Subcutaneous abdominal adipose tissue (tissue), 5 donors: ENCODE measurements at regions not wholly inside any gene's neighbourhood (a gene's known extent, or its start where the extent isn't known, plus 50 kb on each side); places are given as distances from the start of the nearest gene placed in this dataset.

Experiments used
- H3K27ac ChIP-seq: one replicate; pipeline ENCODE4 v1.7.0; 2013; ENCODE audit warnings: low read depth, mild to moderate bottlenecking, inconsistent platforms, low read length, moderate library complexity
- H3K27me3 ChIP-seq, 5 donors: one replicate each; pipeline ENCODE4 v1.7.0; 2013; ENCODE audit warnings: low read length in 5 of 5, inconsistent platforms in 1 of 5; ENCODE audit not compliant: control insufficient read depth in 5 of 5, insufficient read depth in 4 of 5
- H3K36me3 ChIP-seq, 5 donors: one replicate each; pipeline ENCODE4 v1.7.0; 2013; ENCODE audit warnings: low read length in 5 of 5; ENCODE audit not compliant: control insufficient read depth in 5 of 5, insufficient read depth in 5 of 5
- H3K4me1 ChIP-seq, 5 donors: one replicate each; pipeline ENCODE4 v1.7.0; 2013; ENCODE audit warnings: low read length in 5 of 5, mild to moderate bottlenecking in 3 of 5, moderate library complexity in 1 of 5; ENCODE audit not compliant: control insufficient read depth in 5 of 5, insufficient read depth in 5 of 5
- H3K4me3 ChIP-seq, 5 donors: one replicate each; pipeline ENCODE4 v1.7.0; 2013; ENCODE audit warnings: low read length in 5 of 5, low read depth in 1 of 5
- H3K9ac ChIP-seq, 5 donors: one replicate each; pipeline ENCODE4 v1.7.0; 2013; ENCODE audit warnings: low read length in 5 of 5, mild to moderate bottlenecking in 4 of 5, moderate library complexity in 3 of 5
- H3K9me3 ChIP-seq, 5 donors: one replicate each; pipeline ENCODE4 v1.7.0; 2013; ENCODE audit warnings: low read length in 5 of 5; ENCODE audit not compliant: control insufficient read depth in 5 of 5
- donor health status: healthy.
- donor health status: healthy.
- donor health status: healthy.
- donor health status: healthy.
- donor health status: healthy.

- no peaks in the 10 kb centered on the region for H3K36me3 ChIP-seq
- no peak overlapping the region for H3K9ac ChIP-seq
- no peaks in the 10 kb centered on the region for H3K27me3 ChIP-seq
- H3K9me3 ChIP-seq = peaks cover 0 to 2% (median 0%) of the 10 kb centered on the region in 5 donors
- no peak overlapping the region for H3K4me3 ChIP-seq
- peaks cover 0 to 4% (median 0%) of the 10 kb centered on the region in 5 donors for H3K4me1 ChIP-seq
- no peak overlapping the region for H3K27ac ChIP-seq
Observed at GRCh38 chr6:22383016-22383415, 86.2 kb upstream of the PRL start.

- Histone ChIP-seq H3K4me1 (no peaks in the 10 kb centered on the region), H3K9me3 (peaks cover 0 to 3% (median 0%) of the 10 kb centered on the region in 5 donors), H3K9ac (no peak overlapping the region), H3K4me3 (no peak overlapping the region), H3K27me3 (no peaks in the 10 kb centered on the region), H3K36me3 (no peaks in the 10 kb centered on the region), H3K27ac (no peak overlapping the region)
Observed at GRCh38 chr6:22392711-22393110, 95.9 kb upstream of the PRL start.

- H3K9ac ChIP-seq = no peak overlapping the region
- no peaks in the 10 kb centered on the region for H3K9me3 ChIP-seq
- H3K4me1 ChIP-seq = no peaks in the 10 kb centered on the region
- no peak overlapping the region for H3K4me3 ChIP-seq
- no peaks in the 10 kb centered on the region for H3K36me3 ChIP-seq
- H3K27ac ChIP-seq = no peak overlapping the region
- H3K27me3 ChIP-seq = no peaks in the 10 kb centered on the region
Observed at GRCh38 chr6:22394691-22395090, 97.9 kb upstream of the PRL start.

- no peak overlapping the region for H3K9ac ChIP-seq
- no peaks in the 10 kb centered on the region for H3K4me1 ChIP-seq
- no peaks in the 10 kb centered on the region for H3K9me3 ChIP-seq
Observed at GRCh38 chr6:22399693-22400092, 102.9 kb upstream of the PRL start.

GRCh38 chr6:22401206-22401605 lies 104.4 kb upstream of the PRL start:
- Histone ChIP-seq H3K4me1 (no peaks in the 10 kb centered on the region), H3K9me3 (no peaks in the 10 kb centered on the region), H3K4me3 (no peak overlapping the region), H3K27me3 (no peaks in the 10 kb centered on the region), H3K36me3 (no peaks in the 10 kb centered on the region), H3K27ac (no peak overlapping the region), H3K9ac (no peak overlapping the region)

More at GRCh38 chr6:22399693-22400092, 102.9 kb upstream of the PRL start:
- Histone ChIP-seq H3K27me3 (no peaks in the 10 kb centered on the region), H3K36me3 (no peaks in the 10 kb centered on the region), H3K4me3 (no peak overlapping the region), H3K27ac (no peak overlapping the region)

GRCh38 chr6:22401932-22402331 lies 105.1 kb upstream of the PRL start:
- Histone ChIP-seq H3K9me3 (no peaks in the 10 kb centered on the region), H3K36me3 (no peaks in the 10 kb centered on the region), H3K27me3 (no peaks in the 10 kb centered on the region), H3K9ac (no peak overlapping the region), H3K4me1 (no peaks in the 10 kb centered on the region), H3K27ac (no peak overlapping the region), H3K4me3 (no peak overlapping the region)

GRCh38 chr6:22409486-22409885 lies 112.7 kb upstream of the PRL start:
- no peaks in the 10 kb centered on the region for H3K9me3 ChIP-seq
- H3K27me3 ChIP-seq = no peaks in the 10 kb centered on the region
- H3K36me3 ChIP-seq = no peaks in the 10 kb centered on the region
- H3K27ac ChIP-seq = no peak overlapping the region
- no peak overlapping the region for H3K4me3 ChIP-seq
- no peak overlapping the region for H3K9ac ChIP-seq
- H3K4me1 ChIP-seq = peaks cover 0 to 4% (median 0%) of the 10 kb centered on the region in 5 donors

GRCh38 chr6:22411376-22412105 lies 114.7 kb upstream of the PRL start:
- Histone ChIP-seq H3K4me3 (no peak overlapping the region), H3K27me3 (no peaks in the 10 kb centered on the region), H3K9ac (no peak overlapping the region), H3K4me1 (peaks cover 0 to 6% (median 0%) of the 10 kb centered on the region in 5 donors), H3K27ac (peak overlapping the region; percentile 27), H3K36me3 (no peaks in the 10 kb centered on the region), H3K9me3 (no peaks in the 10 kb centered on the region)

- no peaks in the 10 kb centered on the region for H3K9me3 ChIP-seq
- no peak overlapping the region for H3K4me3 ChIP-seq
- no peak overlapping the region for H3K27ac ChIP-seq
- no peaks in the 10 kb centered on the region for H3K36me3 ChIP-seq
- H3K4me1 ChIP-seq = peaks cover 0 to 6% (median 0%) of the 10 kb centered on the region in 5 donors
- H3K27me3 ChIP-seq = no peaks in the 10 kb centered on the region
- H3K9ac ChIP-seq = no peak overlapping the region
Observed at GRCh38 chr6:22412994-22413393, 116.2 kb upstream of the PRL start.

- peaks cover 0 to 6% (median 0%) of the 10 kb centered on the region in 5 donors for H3K4me1 ChIP-seq
- H3K4me3 ChIP-seq = no peak overlapping the region
- no peaks in the 10 kb centered on the region for H3K36me3 ChIP-seq
- H3K27me3 ChIP-seq = no peaks in the 10 kb centered on the region
- peak overlapping the region in 1 of 5 donors; percentile 32 for H3K9ac ChIP-seq
- peaks cover 1 to 8% (median 4%) of the 10 kb centered on the region in 5 donors for H3K9me3 ChIP-seq
- peak overlapping the region; percentile 38 for H3K27ac ChIP-seq
Observed at GRCh38 chr6:22413681-22414311, 117.0 kb upstream of the PRL start.
